ENCODE measurements at regions not wholly inside any gene's neighbourhood (a gene's known extent, or its start where the extent isn't known, plus 50 kb on each side); places are given as distances from the start of the nearest gene placed in this dataset.
"Not testable (repeated sequence)": the region's sequence is repeated elsewhere in the genome, so short reads cannot be mapped to it uniquely, and the experiment has no call there.

DNA sequence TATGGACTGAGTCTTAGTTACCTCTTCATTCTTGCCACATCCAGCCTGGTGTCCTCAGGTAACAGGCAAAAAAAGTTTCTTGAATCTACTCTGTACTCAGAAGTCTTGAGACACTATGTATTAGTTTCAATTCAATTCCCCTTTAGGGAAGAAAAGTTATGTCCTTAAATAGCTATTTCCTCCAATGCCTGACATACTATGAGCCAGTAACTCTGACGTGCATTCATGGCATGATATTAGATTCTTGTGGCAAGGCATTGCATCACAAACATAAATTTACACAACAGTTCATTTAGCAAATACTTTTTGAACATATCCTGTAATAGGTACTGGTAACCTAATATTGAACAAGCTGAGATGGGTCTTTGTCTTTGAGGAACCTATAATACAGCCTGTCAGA lies 109.3 kb upstream of the FOXB1 start:
- DNase-seq: no peak

DNA sequence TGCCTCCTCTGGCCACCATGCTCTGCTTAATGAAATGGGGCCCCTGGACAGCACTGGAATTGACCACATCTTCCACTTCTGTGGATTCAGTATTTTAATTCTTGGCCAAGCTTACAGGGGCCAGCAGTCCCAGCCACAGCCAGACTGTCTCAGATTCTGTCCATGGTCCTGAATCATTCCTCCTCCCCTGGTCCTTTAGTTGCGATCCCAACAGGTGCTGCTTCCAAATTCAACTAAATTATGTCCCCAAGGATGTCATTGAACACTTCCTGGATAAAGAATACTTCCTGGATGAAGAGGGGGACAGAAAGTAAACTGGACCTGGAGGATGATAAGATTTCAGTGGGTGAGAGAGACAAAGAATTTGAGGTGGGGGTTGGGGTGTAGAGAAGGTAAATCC lies 111.1 kb upstream of the FOXB1 start:
- DNase-seq: no peak

DNA sequence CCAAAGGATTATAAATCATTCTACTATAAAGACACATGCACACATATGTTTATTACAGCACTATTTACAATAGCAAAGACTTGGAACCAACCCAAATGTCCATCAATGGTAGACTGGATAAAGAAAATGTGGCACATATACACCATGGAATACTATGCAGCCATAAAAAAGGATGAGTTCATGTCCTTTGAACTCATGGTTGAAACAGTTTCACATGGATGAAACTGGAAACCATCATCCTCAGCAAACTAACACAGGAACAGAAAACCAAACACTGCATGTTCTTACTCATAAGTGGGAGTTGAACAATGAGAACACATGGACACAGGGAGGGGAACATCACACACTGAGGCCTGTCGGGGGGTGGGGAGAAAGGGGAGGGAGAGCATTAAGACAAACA lies 116.2 kb upstream of the FOXB1 start:
- DNase-seq: not testable (repeated sequence)

DNA sequence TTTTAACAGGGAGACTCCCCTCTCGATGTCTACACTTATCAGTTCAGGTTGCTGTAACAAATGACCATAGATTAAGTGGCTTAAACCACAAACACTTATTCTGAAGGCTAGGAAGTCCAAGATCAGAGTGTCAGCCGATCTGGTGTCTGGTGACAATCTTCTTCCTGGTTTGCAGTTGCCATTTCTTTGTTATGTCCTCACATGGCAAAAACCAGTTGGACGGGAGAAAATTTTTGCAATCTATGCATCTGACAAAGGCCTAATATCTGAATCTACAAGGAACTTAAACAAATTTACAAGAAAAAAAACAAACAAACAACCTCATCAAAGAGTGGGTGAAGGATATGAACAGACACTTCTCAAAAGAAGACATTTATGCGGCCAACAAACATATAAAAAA lies 116.9 kb upstream of the FOXB1 start:
- DNase-seq: no peak

DNA sequence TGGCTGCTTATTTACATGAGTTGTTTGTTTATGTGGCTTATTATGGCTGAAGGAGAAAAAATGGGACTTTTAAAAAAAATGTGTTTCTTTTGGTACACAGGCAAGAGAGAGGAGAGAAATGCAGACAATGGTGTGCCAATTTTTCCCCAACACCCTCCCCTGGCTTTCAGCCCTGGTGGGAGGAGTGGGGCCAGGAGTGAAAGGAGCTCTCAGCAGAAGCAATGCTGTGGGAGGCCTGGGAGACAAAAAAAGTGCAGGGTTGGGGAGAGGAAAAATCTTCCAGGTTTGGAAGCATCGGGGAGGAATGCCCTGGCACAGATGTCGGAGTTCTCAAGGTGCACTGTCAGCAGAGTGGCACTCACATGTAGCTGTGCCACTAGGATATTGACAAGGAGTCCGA lies 117.7 kb upstream of the FOXB1 start:
- no peak for DNase-seq

DNA sequence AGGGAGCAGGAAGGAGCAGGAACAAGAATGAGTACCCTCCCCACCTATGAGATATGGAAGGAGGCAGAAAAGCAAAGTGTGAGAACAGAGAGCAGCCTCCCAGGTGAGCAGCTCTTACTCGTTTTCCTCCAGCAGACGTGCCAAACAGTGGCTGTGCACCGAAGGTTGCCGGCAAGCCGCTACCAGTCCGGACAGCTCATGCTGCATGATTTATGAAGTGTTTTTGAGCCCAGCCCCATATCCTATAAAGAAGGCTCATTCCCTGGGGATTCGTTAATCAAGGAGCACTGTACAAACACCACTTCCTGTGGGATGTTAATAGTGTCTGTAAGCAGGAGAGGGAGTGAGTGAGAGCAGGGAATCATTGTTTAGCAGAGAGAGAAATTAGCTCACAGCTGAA lies 118.3 kb upstream of the FOXB1 start:
- DNase-seq: no peak

DNA sequence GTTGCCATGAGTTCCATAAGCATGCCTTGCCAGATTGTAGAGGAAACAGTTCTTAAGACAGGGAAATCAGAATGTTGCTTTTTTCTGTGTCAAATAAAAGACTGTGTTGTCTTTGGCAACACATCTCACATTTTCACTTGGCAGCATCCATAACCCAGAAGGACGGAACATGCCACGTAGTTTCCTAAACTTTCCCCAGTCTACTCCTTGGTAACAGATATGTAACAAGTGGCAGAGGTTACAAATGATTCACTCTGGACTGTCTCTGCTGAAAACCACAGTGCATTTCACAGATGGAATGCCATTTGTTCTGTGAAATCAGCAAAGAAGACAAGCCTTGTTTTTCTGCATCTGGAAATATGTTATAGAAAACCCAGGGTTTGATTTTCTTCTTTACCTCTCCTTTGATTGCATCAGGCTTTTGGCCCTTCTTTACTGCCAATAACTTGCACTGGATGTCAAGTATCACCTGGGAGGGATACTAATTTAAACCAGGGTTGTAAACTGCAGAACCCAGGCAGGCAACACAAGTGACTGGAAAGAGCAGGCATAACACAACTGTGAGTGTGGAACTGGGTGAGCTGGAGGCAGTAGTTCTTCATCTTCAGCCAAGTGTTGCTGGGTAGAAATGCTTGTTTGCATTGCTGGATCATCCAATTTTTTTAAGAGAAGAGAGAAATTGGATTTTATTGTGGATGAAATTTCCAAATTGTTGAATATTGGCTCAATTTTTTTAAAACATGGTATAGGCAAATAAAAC lies 124.4 kb upstream of the FOXB1 start:
- DNase-seq: no peak

DNA sequence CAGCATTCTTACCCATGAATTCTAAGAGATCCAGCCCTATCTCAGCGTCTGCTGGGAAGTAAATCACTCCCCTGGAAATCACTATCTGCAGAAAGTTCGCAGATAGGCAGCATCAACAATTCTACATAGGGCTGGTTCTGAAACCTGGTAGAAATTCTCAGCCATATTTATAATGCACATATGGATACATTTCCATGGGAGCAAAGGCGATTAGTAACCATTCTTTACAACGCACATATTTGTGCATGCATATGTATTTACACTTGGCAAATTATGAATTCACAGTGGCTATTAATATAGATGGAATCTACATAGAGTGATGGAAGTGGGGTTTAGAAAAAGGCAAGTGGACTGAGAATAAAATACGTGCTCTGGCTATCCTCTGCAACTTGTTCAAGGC lies 128.0 kb upstream of the FOXB1 start:
- DNase-seq: no peak

DNA sequence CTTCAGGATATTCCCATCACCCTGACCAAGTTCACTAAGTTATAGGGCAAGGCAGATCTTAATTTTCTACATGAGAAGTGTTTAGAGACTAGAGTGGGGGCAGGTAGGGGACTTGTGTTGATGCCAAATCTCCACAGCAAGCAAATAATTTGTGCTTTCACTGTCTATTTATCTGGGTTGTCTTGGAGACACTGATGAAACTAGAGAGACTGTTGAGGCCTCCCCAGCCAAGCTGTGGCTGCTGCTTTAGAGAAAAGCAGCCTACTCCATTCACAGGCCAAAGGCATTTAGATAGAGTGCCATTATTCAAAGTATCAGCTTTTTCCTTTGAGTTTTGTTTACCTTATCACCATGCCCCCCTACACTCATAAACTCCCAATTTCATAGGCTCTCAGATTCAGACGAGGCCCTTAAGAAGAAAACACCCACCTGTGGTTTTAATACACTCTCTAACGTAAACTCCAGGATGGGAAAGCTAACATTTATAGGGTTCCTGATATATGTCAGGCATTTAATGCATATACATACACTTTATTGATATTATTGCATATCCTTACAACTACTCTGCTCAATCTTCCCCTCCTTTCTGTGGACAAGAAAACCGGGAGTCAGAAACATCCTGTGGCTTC lies 130.4 kb upstream of the FOXB1 start:
- DNase-seq: no peak

DNA sequence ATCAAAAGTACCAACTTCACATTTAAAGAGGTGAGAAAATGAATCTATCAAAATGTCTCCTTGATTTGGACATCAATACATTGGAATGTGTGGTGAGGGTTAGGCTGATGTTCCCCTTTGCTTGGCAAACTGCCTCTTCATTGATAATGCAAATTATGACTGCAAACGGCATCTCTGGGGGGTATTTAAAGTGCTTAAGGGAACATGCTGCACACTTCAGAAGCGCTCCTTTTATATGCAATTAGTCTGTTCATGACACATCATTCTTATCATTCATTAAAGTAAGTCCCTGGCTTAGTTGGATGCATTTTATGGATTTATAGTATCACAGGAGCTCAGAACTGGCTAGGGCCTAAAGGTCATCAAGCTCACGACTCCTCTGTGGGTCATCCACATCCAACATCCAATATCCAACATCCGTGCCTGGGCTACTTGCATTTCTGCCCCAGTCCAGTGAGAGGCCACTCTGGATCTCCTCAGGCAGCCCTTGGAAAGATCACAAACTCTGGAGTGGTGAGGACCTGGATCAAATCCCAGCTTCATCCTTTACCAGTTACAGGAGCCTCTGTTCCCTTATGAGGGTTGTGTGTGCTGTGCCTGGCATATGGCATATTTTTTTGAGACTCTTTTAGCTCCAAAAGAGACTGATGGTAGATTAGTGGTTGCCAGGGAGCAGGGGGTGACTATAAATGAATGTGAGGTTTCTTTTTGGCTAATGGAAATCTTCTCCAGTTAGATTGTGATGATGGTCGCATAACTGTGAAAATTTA lies 136.8 kb upstream of the FOXB1 start:
- DNase-seq: no peak

DNA sequence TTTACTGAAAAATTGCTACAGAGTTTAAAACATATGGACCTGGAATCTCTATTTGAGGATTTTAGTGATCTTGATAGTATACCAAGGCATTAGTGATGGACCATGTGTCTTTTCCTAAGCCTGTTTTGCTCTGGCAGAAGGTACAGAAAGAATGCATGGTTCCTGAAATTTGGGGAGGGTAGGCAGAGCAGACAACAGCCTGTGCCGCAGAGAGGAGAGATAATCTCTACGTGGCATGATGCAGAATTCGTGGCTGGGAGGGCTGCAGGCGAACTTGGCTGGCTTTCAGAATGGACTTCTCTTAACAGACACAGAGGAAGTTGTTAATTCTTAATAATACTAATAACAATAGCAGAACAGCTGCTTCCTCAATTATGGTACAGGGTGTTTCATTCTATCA lies 137.5 kb upstream of the FOXB1 start:
- DNase-seq: no peak

DNA sequence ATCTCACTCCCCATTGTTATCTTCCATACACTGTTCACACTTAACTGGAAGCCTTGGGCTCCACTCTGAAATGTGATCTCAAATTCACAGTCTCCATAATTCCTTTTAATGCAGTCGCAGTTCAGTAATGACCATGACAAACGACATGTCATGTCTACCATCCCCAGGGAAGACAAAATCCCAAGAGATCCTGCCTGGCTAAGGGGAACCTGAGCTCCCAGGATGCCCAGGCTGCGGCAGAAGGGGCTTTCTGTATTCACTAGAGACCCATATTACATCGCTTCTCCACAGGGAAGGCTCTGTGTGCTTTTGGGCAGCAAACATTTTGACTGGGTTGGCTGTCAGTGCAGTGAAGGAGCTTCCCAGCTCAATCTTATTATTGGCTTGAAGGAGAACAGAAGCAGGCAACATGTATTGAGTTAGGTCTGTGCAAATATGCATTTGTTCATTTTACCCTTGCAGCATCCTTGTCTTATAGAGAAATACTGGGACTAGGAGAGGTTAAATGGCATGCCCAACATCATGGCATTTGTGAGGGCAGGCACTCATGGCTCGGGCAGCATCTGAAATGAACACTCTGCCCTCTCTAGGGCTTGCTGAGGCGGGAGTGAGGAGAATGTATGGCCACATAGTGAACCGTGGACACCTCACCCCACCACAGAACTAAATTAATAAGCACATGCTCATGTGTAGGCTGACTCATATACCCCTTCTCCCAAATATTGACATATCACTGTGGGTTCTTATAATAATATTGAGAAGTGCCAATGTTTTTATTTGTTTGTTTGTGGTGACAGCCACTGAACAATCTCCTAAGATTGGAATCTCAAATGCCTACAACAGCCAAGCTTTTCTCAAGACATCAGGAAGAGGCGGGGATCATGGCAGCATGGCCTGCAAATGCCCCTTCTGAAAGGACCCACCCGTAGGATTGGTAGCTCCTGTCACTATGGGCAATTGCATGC lies 141.6 kb upstream of the FOXB1 start:
- no peak for DNase-seq

DNA sequence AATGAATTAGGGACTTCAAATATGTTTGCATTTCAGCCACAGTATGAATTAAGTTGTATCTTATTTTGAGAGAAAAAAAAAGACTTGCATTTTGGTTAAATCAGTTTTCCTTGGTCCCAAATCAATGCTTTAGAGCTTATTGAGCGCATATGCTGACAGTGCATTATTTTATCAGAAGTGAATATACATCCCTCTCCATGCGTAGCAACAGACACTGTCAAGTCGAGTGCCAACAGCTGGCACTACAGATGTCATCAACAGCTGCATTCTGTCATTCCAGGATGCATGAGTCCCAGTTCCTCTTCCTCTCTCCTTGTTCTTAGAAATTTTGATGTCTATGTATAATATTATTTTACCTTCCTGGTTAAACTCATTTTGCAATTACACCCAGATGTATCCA lies 156.1 kb upstream of the FOXB1 start:
- no peak for DNase-seq

DNA sequence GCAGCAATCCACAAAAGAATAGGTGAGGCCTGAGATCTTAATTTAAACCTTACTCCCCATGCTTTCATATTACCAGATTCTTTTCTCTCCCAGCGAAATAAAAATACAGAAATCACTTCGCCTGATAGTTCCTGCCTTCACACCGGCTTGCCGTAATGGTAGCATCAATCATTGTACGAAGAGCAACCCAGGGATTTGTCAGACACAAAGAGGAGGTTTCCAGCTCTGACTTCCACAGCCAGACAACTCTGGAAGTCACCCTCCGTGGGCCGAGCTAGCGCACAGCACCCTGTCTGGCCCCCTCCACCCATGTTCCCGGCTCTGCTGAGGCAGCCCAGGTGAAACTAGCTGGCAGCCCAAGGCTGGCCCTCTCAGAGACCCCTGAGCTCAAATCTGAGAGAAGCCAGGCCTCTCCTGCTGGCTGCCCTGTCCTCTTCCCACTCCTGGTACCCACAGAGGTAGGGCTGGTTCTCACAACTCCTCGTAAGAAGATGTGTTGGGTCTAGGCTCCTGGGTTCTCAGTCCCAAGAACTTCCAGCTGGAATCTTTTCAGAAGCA lies 156.9 kb upstream of the BNIP2 start:
- no peak for DNase-seq

DNA sequence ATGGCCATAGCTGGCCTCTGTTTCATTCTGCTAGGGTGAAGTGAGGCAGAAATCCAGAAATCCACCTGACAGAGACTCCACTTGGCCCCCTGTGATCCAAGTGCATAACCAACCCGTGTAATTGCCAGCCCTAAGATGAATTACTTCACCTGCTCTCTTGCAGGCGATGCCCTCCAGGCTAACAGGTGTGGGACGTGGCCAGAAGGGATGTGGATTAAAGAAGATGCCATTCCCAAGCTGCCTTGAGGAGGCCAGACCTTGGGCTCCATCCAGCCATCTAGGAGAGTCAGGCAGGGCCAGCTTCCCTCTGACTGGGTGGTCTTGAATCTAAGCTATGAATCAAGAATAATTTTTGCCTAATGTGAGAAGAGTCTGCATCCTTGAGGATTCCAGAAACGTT lies 154.5 kb upstream of the BNIP2 start:
- DNase-seq: no peak

DNA sequence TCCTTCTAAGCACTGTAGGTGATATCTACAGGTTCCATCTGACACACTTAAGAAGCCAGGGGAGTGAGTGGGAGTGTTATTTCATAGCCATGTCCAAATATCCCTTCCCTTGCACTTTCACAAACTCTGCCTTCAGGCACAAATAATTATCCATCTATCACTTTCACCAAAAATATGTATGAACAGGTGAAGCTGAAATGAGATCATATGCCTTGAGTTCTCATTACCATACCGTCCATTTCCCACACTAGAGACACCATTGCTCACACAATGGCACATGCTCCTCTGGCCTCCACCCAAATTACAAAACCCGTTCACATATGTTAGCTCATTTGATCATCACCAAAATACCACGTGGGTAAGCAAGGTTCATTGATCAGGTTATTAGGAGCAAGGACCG lies 151.9 kb upstream of the BNIP2 start:
- no peak for DNase-seq

DNA sequence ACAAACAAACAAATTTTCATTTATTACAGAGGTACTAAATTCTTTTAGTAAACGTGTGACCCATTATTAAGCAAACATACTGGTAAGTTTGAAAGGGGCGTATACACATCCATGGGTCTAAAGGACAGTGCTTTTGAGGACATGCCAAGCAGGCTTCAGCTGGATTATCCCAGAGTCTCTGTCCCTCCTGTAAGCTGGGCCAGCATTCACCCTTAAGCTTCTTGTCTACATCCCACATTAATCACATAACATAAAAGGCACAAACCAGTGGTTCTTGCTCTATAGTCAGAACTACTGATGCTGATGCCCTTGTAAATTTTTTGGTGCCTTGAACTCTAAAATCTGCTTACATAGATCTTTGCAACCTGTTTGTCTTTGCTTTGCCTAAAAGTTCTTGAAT lies 150.8 kb upstream of the BNIP2 start:
- no peak for DNase-seq

DNA sequence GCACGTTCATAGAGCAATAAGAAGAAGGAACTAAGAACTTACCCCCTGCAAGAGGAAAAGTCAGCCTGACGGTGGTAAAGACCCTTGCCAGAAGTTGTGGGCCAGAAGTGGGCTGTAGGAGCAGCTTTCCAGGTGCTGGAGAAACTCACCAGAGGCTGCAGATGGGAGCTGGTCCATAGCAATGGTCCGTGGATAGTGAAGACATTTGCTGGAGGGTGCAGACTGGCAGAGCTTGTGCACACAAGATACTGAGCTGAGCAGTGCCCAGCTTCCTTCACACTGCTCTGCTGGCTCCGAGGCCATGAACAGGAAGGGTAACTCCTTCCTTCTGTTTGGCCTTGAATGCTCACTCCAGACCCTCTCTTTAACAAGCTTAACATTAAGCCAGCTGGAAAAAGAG lies 149.8 kb upstream of the BNIP2 start:
- DNase-seq: no peak

DNA sequence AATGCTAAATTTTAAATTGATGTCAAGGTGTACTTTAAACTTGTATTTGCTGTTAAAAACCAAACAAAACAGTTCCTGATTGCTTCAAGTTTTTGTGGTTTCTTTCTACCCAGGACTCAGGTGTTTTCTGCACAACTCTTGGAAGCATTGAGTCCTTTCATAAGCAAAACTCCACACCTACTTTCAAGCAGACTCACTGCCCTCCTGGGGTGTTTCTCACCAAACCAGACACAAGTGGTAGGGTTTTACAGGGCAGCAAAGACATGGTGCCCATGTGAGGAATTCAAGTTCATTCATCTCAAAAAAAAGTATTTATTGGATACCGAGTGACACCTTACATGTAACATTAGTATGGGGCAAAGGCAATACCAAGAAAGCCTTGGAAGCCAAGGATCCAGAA lies 146.7 kb upstream of the BNIP2 start:
- DNase-seq: no peak

DNA sequence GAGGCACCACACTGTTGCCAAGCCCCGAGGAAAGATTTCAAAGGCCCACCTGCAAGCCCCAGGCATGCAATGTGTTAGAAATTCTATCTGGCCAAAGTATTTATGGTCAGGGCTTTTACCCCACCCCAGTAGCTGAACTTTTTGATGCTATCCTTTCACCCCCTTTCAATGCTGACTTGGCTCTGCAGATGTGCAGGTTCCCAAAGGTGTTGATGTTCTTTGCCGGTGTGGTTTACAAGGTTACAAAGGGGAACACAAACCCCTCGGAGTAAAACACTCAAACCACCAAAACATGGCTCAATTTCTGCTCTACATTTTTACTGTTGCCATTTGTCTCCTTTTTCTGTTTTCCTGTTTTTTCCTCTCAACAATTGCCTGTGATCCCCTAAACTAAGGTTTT lies 145.4 kb upstream of the BNIP2 start:
- no peak for DNase-seq

DNA sequence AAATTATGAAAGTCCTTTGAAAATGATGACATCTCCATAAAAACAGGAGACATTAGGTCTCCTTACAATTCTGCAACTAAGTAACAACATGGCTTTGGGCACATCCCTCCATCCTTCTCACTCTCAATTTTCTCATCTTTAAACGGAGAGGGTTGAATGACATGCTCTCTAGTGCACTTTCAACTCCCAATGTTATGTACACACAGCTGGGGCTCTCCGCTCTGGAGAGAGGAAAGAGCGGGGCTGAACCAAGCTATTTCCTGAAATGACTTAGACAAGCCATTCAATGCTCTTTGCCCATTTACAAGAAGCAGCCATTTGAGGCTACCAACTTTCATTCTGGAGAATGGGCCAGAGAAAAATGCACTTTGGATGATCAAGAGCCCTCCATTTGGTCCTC lies 144.2 kb upstream of the BNIP2 start:
- no peak for DNase-seq

DNA sequence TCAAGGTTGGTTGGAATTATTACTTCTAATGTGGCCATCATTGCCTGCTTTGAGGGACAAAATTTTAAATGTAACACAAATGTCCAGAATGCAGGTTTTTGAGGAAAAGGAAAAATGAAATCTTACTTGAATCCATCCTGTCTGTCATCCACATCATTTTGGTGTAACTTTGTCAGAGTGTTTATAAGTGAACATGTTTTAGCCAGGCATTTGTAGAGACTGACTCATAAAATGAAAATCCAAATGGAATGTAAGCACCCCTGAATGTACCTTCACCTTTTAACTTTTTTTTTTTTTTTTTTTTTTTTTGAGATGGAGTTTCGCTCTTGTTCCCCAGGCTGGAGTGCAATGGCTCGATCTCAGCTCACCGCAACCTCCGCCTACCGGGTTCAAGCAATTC lies 141.8 kb upstream of the BNIP2 start:
- DNase-seq: no peak

DNA sequence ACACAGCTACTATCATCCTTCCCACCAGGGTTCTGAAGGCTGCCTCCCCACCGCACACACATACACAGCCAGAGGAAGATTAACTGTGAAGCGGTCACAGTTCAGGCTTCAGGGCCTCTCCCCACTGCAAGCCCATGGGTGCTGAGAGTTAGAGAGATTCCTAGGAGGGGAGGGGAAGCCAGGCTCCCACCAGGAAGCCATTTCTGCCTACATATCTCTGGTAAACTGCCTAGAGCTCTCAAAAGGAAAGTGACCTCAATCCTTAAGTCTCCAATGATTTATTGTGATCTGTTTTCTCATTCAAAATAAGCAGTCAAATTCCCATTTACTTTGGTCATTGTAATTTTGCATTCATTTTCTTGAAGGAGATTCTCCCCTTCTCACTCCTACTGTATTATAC lies 141.0 kb upstream of the BNIP2 start:
- no peak for DNase-seq
